HepG2 (cell line): ENCODE measurements at regions not wholly inside any gene's neighbourhood (a gene's known extent, or its start where the extent isn't known, plus 50 kb on each side); places are given as distances from the start of the nearest gene placed in this dataset.

Experiments
- ATAC-seq: fragments of 200-7000 bp; cut with Tn5 transposase; 3 replicates; pipeline ENCODE4 v1.9.1; 2020; ENCODE audit warnings: mild to moderate bottlenecking, moderate library complexity
- BruUV-seq: library from RNA; stranded (reverse); fragments of 400-500 nt; replicated peaks from 2 replicates; lab custom pipeline; 2021; lab: Mats Ljungman, UMichigan
- CTCF ChIA-PET: fragments of 300-600 bp; formaldehyde crosslinking; extraction: SDS; loops from one replicate; lab custom pipeline; 2021; ENCODE audit warnings: low total read pairs, inconsistent platforms, low intra/inter-chr PET ratio; lab: Yijun Ruan, JAX
- POLR2A ChIA-PET: fragments of 350-600 bp; sonication (Branson Sonifier 250); formaldehyde crosslinking; loops from one replicate; lab custom pipeline; 2020; ENCODE audit warnings: antibody characterized with exemption, inconsistent platforms; lab: Yijun Ruan, JAX
- DNase-seq: peaks from one replicate; pipeline ENCODE4 v3.0.0-alpha.2; 2015; ENCODE audit warnings: low spot score
- FAIRE-seq: peaks from 3 replicates; lab custom pipeline; 2011; peaks lifted over from hg19 to GRCh38; lab: Jason Lieb, UNC
- H2AFZ ChIP-seq: one replicate; pipeline ENCODE4 v1.6.1; 2011; ENCODE audit warnings: low read length, inconsistent platforms
- H3K27ac ChIP-seq: fragments of 300-600 bp; 3 replicates; pipeline ENCODE4 v1.8.0; 2011; ENCODE audit warnings: mixed run types, mild to moderate bottlenecking, mixed read lengths, low read length, inconsistent platforms; ENCODE audit not compliant: insufficient read depth; ENCODE audit errors: extremely low read length
- H3K27me3 ChIP-seq, 2 experiments: fragments of 200-600 bp in 1 of 2; 2 replicates in 1 of 2; 3 replicates in 1 of 2; pipeline versions ENCODE4 v1.6.0 to v1.8.0; 2011; ENCODE audit warnings: low read length in 2 of 2, mild to moderate bottlenecking in 2 of 2, moderate library complexity in 2 of 2, inconsistent platforms in 1 of 2; ENCODE audit not compliant: insufficient read depth in 2 of 2, control insufficient read depth in 1 of 2
- H3K36me3 ChIP-seq, 2 experiments: fragments of 200-600 bp in 1 of 2; replicated peaks in 1 of 2; 2 replicates in 1 of 2; 3 replicates in 1 of 2; pipeline versions ENCODE4 v1.5.1 to v1.8.0; 2011; ENCODE audit warnings: low read length in 2 of 2, inconsistent platforms in 1 of 2; ENCODE audit not compliant: insufficient read depth in 2 of 2, control insufficient read depth in 1 of 2
- H3K4me1 ChIP-seq: 2 replicates; pipeline ENCODE4 v1.5.1; 2012; ENCODE audit warnings: low read length, inconsistent platforms; ENCODE audit not compliant: insufficient read depth
- H3K4me2 ChIP-seq: 2 replicates; pipeline ENCODE4 v1.6.0; 2011; ENCODE audit warnings: low read depth, low read length, inconsistent platforms
- H3K4me3 ChIP-seq, 3 experiments: fragments of 200-600 bp in 1 of 3; sonication (generic), shearing (Covaris generic) in 1 of 3; replicated peaks in 1 of 3; 2 replicates each; pipeline ENCODE4 v1.5.1; 2011 to 2016; ENCODE audit warnings: low read length in 3 of 3, inconsistent platforms in 2 of 3, low read depth in 2 of 3, mild to moderate bottlenecking in 2 of 3, control low read depth in 1 of 3, mixed read lengths in 1 of 3; ENCODE audit not compliant: insufficient read depth in 1 of 3
- H3K79me2 ChIP-seq: one replicate; pipeline ENCODE4 v1.6.1; 2011; ENCODE audit warnings: low read length, inconsistent platforms; ENCODE audit not compliant: insufficient read depth
- H3K9ac ChIP-seq: 2 replicates; pipeline ENCODE4 v1.6.0; 2011; ENCODE audit warnings: mild to moderate bottlenecking, low read depth, low read length, inconsistent platforms; ENCODE audit not compliant: insufficient read depth
- H3K9me3 ChIP-seq: 2 replicates; pipeline ENCODE4 v1.5.1; 2012; ENCODE audit warnings: mild to moderate bottlenecking, low read length
- H4K20me1 ChIP-seq: 2 replicates; pipeline ENCODE4 v1.6.0; 2011; ENCODE audit warnings: inconsistent platforms, mild to moderate bottlenecking, low read length, moderate library complexity; ENCODE audit not compliant: insufficient read depth
- HNRNPK ChIP-seq: fragments of 200-400 bp; formaldehyde crosslinking; IDR thresholded peaks from 2 replicates; pipeline ENCODE4 v1.6.1; 2018; ENCODE audit warnings: low read length, low read depth, moderate library complexity, mild to moderate bottlenecking; ENCODE audit not compliant: poor library complexity, severe bottlenecking
- SRY ChIP-seq: sonication (generic); formaldehyde crosslinking; IDR thresholded peaks from 2 replicates; pipeline ENCODE4 v1.8.0; 2022; ENCODE audit warnings: mild to moderate bottlenecking, missing genetic modification reagents
- ZNF713 ChIP-seq: sonication (generic); formaldehyde crosslinking; IDR thresholded peaks from 2 replicates; pipeline ENCODE4 v1.4.0; 2020; ENCODE audit warnings: mild to moderate bottlenecking, missing genetic modification reagents
- WGBS: methylation state at CpG from one replicate; pipeline ENCODE4 v1.1.6; 2017; ENCODE audit warnings: low lambda C conversion rate; 5-methylcytosine and 5-hydroxymethylcytosine counted together
- in situ Hi-C: cut with HindIII; loops from 2 replicates; pipeline ENCODE4 v1.10.0; 2017; ENCODE audit warnings: low pct_unique_long_range_greater_than_20kb; ENCODE audit not compliant: extremely low pct_ligation_motif_present
- intact Hi-C: fragments of 100-400 bp; cut with micrococcal nuclease; formaldehyde crosslinking; loops from one replicate; pipeline ENCODE4 v1.10.0; 2022; ENCODE audit not compliant: unreplicated experiment
- TF ChIP-seq, protein P1 (sequence below): sonication (generic); formaldehyde crosslinking; IDR thresholded peaks from 2 replicates; pipeline ENCODE4 v1.8.1; 2023; ENCODE audit warnings: mild to moderate bottlenecking, inconsistent platforms, moderate library complexity, missing genetic modification reagents, borderline replicate concordance
- TF ChIP-seq, protein P2 (sequence below): sonication (generic); formaldehyde crosslinking; conservative IDR thresholded peaks from 2 replicates; pipeline ENCODE4 v1.4.0; 2020; ENCODE audit warnings: missing genetic modification reagents
- TF ChIP-seq, protein P3 (sequence below): sonication (generic); formaldehyde crosslinking; IDR thresholded peaks from 2 replicates; pipeline ENCODE4 v1.4.0; 2020; ENCODE audit warnings: missing genetic modification reagents
- TF ChIP-seq, protein P4 (sequence below): sonication (generic); formaldehyde crosslinking; IDR thresholded peaks from 2 replicates; pipeline ENCODE4 v1.4.0; 2020; ENCODE audit warnings: missing genetic modification reagents, borderline replicate concordance

GRCh38 chr12:41802803-41803202 is 341.9 kb downstream of the GXYLT1 start (continued):
- TF ChIP-seq, protein P1, sequence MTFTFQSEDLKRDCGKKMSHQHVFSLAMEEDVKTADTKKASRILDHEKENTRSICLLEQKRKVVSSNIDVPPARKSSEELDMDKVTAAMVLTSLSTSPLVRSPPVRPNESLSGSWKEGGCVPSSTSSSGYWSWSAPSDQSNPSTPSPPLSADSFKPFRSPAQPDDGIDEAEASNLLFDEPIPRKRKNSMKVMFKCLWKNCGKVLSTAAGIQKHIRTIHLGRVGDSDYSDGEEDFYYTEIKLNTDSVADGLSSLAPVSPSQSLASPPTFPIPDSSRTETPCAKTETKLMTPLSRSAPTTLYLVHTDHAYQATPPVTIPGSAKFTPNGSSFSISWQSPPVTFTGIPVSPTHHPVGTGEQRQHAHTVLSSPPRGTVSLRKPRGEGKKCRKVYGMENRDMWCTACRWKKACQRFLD: no peak

DNA sequence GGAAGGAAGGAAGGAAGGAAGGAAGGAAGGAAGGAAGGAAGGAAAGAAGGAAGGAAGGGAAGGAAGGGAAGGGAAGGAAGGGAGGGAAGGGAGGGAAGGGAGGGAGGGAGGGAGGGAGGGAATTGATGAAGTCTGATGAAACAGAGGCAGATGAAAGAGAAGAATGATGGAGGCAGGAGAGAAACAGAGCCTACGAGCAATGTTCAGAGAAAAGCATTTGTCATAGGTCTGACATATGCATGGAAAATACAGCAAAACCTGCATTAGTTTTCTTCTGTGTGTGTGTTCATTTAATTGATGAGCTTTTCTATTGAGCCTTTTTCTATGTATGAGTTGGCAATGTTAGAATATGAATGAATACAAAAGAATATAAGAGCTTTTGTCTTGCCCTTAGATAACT is 343.4 kb downstream of the GXYLT1 start:
- Histone ChIP-seq H3K4me3 (no peak overlapping the region), H3K79me2 (no peaks in the 10 kb centered on the region), H3K27me3 (no peaks in the 10 kb centered on the region), H3K4me1 (no peaks in the 10 kb centered on the region), H2AFZ (no peak overlapping the region), H3K9ac (no peak overlapping the region), H4K20me1 (no peaks in the 10 kb centered on the region), H3K36me3 (no peaks in the 10 kb centered on the region), H3K9me3 (no peaks in the 10 kb centered on the region), H3K4me2 (no peak overlapping the region), H3K27ac (no peak overlapping the region)
- CTCF ChIA-PET: no interaction called here
- FAIRE-seq (no peak), DNase-seq (no peak), ATAC-seq (no peak)
- TF ChIP-seq, protein P2, sequence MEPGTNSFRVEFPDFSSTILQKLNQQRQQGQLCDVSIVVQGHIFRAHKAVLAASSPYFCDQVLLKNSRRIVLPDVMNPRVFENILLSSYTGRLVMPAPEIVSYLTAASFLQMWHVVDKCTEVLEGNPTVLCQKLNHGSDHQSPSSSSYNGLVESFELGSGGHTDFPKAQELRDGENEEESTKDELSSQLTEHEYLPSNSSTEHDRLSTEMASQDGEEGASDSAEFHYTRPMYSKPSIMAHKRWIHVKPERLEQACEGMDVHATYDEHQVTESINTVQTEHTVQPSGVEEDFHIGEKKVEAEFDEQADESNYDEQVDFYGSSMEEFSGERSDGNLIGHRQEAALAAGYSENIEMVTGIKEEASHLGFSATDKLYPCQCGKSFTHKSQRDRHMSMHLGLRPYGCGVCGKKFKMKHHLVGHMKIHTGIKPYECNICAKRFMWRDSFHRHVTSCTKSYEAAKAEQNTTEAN (CRISPR knock-in tag): no peak
- TF ChIP-seq SRY (CRISPR knock-in tag): no peak
- in situ Hi-C loops: no loop called here
- BruUV-seq: no TSS peak
- POLR2A ChIA-PET: no interaction called here
- WGBS: 0% methylated on average over 1 of the region's 1 CpG
- intact Hi-C loops: no loop called here

- ATAC-seq: no peak
- Histone ChIP-seq H3K9ac (no peak overlapping the region), H3K36me3 (no peaks in the 10 kb centered on the region), H3K27ac (no peak overlapping the region), H3K79me2 (no peaks in the 10 kb centered on the region), H3K27me3 (no peaks in the 10 kb centered on the region), H3K4me2 (no peak overlapping the region), H4K20me1 (no peaks in the 10 kb centered on the region), H2AFZ (no peak overlapping the region), H3K9me3 (no peaks in the 10 kb centered on the region), H3K4me3 (no peak overlapping the region), H3K4me1 (no peaks in the 10 kb centered on the region)
- no peak for FAIRE-seq
- intact Hi-C loops: no loop called here
- CTCF ChIA-PET: no interaction called here
- POLR2A ChIA-PET: no interaction called here
- TF ChIP-seq ZNF713 (CRISPR knock-in tag) (no peak), HNRNPK (no peak)
- TF ChIP-seq, protein P3, sequence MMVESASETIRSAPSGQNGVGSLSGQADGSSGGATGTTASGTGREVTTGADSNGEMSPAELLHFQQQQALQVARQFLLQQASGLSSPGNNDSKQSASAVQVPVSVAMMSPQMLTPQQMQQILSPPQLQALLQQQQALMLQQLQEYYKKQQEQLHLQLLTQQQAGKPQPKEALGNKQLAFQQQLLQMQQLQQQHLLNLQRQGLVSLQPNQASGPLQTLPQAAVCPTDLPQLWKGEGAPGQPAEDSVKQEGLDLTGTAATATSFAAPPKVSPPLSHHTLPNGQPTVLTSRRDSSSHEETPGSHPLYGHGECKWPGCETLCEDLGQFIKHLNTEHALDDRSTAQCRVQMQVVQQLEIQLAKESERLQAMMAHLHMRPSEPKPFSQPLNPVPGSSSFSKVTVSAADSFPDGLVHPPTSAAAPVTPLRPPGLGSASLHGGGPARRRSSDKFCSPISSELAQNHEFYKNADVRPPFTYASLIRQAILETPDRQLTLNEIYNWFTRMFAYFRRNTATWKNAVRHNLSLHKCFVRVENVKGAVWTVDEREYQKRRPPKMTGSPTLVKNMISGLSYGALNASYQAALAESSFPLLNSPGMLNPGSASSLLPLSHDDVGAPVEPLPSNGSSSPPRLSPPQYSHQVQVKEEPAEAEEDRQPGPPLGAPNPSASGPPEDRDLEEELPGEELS (CRISPR knock-in tag): no peak
- TF ChIP-seq, protein P4, sequence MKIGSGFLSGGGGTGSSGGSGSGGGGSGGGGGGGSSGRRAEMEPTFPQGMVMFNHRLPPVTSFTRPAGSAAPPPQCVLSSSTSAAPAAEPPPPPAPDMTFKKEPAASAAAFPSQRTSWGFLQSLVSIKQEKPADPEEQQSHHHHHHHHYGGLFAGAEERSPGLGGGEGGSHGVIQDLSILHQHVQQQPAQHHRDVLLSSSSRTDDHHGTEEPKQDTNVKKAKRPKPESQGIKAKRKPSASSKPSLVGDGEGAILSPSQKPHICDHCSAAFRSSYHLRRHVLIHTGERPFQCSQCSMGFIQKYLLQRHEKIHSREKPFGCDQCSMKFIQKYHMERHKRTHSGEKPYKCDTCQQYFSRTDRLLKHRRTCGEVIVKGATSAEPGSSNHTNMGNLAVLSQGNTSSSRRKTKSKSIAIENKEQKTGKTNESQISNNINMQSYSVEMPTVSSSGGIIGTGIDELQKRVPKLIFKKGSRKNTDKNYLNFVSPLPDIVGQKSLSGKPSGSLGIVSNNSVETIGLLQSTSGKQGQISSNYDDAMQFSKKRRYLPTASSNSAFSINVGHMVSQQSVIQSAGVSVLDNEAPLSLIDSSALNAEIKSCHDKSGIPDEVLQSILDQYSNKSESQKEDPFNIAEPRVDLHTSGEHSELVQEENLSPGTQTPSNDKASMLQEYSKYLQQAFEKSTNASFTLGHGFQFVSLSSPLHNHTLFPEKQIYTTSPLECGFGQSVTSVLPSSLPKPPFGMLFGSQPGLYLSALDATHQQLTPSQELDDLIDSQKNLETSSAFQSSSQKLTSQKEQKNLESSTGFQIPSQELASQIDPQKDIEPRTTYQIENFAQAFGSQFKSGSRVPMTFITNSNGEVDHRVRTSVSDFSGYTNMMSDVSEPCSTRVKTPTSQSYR (CRISPR knock-in tag): no peak
- 11% methylated on average over 3 of the region's 3 CpGs for WGBS
- DNase-seq: no peak
- BruUV-seq: no TSS peak
- in situ Hi-C loops: no loop called here
Measured at GRCh38 chr12:41799671-41800070, 345.0 kb downstream of the GXYLT1 start.
